Aorta (tissue), 5 donors: ENCODE measurements at regions not wholly inside any gene's neighbourhood (a gene's known extent, or its start where the extent isn't known, plus 50 kb on each side); places are given as distances from the start of the nearest gene placed in this dataset.

ENCODE experiments used
- ATAC-seq: fragments of 200-7000 bp; cut with Tn5 transposase; one replicate; pipeline ENCODE4 v1.9.1; 2022; ENCODE audit warnings: moderate library complexity; ENCODE audit not compliant: low FRiP score
- DNase-seq, 2 donors: peaks; one replicate each; pipeline ENCODE4 v3.0.0-alpha.2; 2020
- H3K27ac ChIP-seq, 2 donors: one replicate each; pipeline ENCODE4 v1.5.1; 2013; ENCODE audit warnings: low read length in 2 of 2, mild to moderate bottlenecking in 2 of 2, moderate library complexity in 2 of 2, control low read depth in 1 of 2, inconsistent platforms in 1 of 2, low read depth in 1 of 2
- H3K27me3 ChIP-seq, 2 donors: one replicate each; pipeline ENCODE4 v1.6.1; 2013; ENCODE audit warnings: control low read depth in 1 of 2, low read length in 1 of 2, mild to moderate bottlenecking in 1 of 2, moderate library complexity in 1 of 2; ENCODE audit not compliant: insufficient read depth in 2 of 2, control insufficient read depth in 1 of 2
- H3K36me3 ChIP-seq, 2 donors: one replicate each; pipeline ENCODE4 v1.6.1; 2013; ENCODE audit warnings: control low read depth in 1 of 2, low read length in 1 of 2, mild to moderate bottlenecking in 1 of 2; ENCODE audit not compliant: insufficient read depth in 2 of 2, control insufficient read depth in 1 of 2
- H3K4me1 ChIP-seq, 2 donors: one replicate each; pipeline ENCODE4 v1.6.1; 2013; ENCODE audit warnings: low read length in 2 of 2, control low read depth in 1 of 2, mild to moderate bottlenecking in 1 of 2, moderate library complexity in 1 of 2; ENCODE audit not compliant: insufficient read depth in 2 of 2, control insufficient read depth in 1 of 2
- H3K4me3 ChIP-seq, 2 donors: one replicate each; pipeline ENCODE4 v1.5.1; 2013; ENCODE audit warnings: low read length in 2 of 2, control low read depth in 1 of 2, mild to moderate bottlenecking in 1 of 2
- H3K9me3 ChIP-seq: one replicate; pipeline ENCODE4 v1.6.1; 2013; ENCODE audit warnings: mild to moderate bottlenecking, low read length; ENCODE audit not compliant: control insufficient read depth
- WGBS, 2 donors: extraction: QIAGEN DNeasy Blood & Tissue Kit; methylation state at CpG; one replicate each; pipeline ENCODE4 v1.1.7; 2013; 5-methylcytosine and 5-hydroxymethylcytosine counted together
- intact Hi-C, 2 donors: fragments of 100-400 bp; cut with DNase I; formaldehyde crosslinking; loops; one replicate each; pipeline versions ENCODE4 v1.14.2 to v1.15.0; 2022
- donor health status: healthy with polysubstance abuse.
- donor health status: Bipolar disorder and iron deficiency.
- donor health status: DM: no; HTN: no; CAD: no.
- donor health status: DM: no; HTN: no; CAD: no.
- donor health status: DM: yes; HTN: yes; CAD: no.

GRCh38 chr16:5378531-5378930 is 280.9 kb upstream of the EEF2KMT start:
- no peaks in the 10 kb centered on the region for H3K4me1 ChIP-seq
- DNase-seq (no peak), ATAC-seq (no peak)
- H3K9me3 ChIP-seq, result no peaks in the 10 kb centered on the region
- no peak overlapping the region for H3K27ac ChIP-seq
- no peak overlapping the region for H3K4me3 ChIP-seq
- intact Hi-C loops, result no loop called here
- no peaks in the 10 kb centered on the region for H3K27me3 ChIP-seq
- H3K36me3 ChIP-seq, result no peaks in the 10 kb centered on the region
- WGBS, 2 donors, result 77 to 80% methylated on average over 4 of the region's 4 CpGs

DNA sequence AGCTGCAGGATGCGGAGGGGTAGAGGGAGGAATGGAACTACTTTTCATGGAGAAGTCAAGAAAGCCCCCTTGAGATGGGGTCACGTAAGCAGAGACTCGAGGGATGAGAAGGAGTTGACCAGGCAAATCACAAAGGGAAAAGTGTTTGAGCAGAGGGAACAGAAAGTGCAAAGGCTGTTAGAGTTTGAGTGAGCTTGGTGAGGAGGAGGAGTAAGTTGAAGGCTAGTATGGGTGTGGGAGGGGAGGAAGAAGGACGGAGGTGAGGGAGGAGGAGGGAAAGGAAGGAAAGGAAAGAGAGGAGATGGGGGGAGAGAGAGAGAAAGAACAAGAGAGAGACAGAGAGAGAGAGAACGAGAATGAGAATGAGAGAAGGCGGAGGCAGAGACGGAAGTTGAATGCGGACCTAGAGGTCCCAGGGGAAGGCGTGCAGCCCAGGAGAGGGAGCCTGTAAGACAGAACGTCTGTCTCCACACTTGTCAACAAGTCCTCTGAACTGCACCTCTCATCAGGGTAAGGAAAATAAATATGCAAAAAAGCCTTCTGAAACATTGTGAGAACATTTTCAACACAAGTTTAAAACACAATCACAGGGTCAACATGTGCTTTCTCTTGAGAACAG is 279.8 kb upstream of the EEF2KMT start:
- WGBS, 2 donors, result 33 to 36% methylated on average over 10 of the region's 10 CpGs
- ATAC-seq (no peak), DNase-seq (no peak)
- Histone ChIP-seq H3K4me1 (no peaks in the 10 kb centered on the region), H3K9me3 (no peaks in the 10 kb centered on the region), H3K27me3 (no peaks in the 10 kb centered on the region), H3K36me3 (no peaks in the 10 kb centered on the region), H3K27ac (no peak overlapping the region), H3K4me3 (no peak overlapping the region)
- intact Hi-C loops, result no loop called here

- H3K4me1 ChIP-seq, result no peaks in the 10 kb centered on the region
- H3K9me3 ChIP-seq, result no peaks in the 10 kb centered on the region
- no peak overlapping the region for H3K27ac ChIP-seq
- DNase-seq (no peak), ATAC-seq (no peak)
- intact Hi-C loops, result no loop called here
- no peaks in the 10 kb centered on the region for H3K27me3 ChIP-seq
- no peak overlapping the region for H3K4me3 ChIP-seq
- 72 to 75% methylated on average over 4 of the region's 4 CpGs for WGBS, 2 donors
- H3K36me3 ChIP-seq, result no peaks in the 10 kb centered on the region
These were observed 276.6 kb upstream of the EEF2KMT start for GRCh38 chr16:5374184-5374583.

DNA sequence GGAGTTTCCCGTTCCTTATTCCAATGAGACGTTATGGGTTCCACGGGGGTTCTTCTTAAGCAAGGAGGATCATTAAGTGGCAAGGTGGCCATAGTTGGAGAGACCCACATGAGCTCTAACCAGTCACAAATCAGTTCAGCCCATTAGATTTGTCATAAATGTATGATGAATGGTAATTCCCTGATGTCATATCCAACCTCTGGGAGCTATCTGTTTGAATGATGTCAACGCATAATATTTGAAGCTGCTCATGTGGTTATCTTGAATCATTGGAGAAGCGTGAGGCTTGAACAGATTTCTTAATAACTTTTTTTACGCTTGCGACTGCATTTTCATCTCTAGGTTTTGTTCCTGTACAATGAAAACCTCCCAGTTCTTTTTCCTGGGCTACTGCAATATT is 270.4 kb upstream of the EEF2KMT start:
- H3K4me3 ChIP-seq, result no peak overlapping the region
- DNase-seq, result no peak
- peaks cover 1% of the 10 kb centered on the region for H3K9me3 ChIP-seq
- H3K27me3 ChIP-seq, result no peaks in the 10 kb centered on the region
- H3K27ac ChIP-seq, result no peak overlapping the region
- 68 to 75% methylated on average over 7 of the region's 7 CpGs for WGBS, 2 donors
- no peaks in the 10 kb centered on the region for H3K4me1 ChIP-seq
- H3K36me3 ChIP-seq, result no peaks in the 10 kb centered on the region
- ATAC-seq, result no peak
- intact Hi-C loops, result no loop called here

- no peak overlapping the region for H3K27ac ChIP-seq
- H3K4me3 ChIP-seq, result no peak overlapping the region
- H3K4me1 ChIP-seq, result no peaks in the 10 kb centered on the region
- H3K27me3 ChIP-seq, result no peaks in the 10 kb centered on the region
- ATAC-seq, result no peak
- no peaks in the 10 kb centered on the region for H3K36me3 ChIP-seq
- intact Hi-C loops, result no loop called here
- 57 to 66% methylated on average over 4 of the region's 4 CpGs for WGBS, 2 donors
- H3K9me3 ChIP-seq, result peaks cover 1% of the 10 kb centered on the region
- no peak for DNase-seq
These were observed 268.5 kb upstream of the EEF2KMT start for GRCh38 chr16:5366126-5366525.

GRCh38 chr16:5364186-5364585 is 266.6 kb upstream of the EEF2KMT start:
- no peaks in the 10 kb centered on the region for H3K36me3 ChIP-seq
- peaks cover 1% of the 10 kb centered on the region for H3K9me3 ChIP-seq
- no peak overlapping the region for H3K4me3 ChIP-seq
- no peak for ATAC-seq
- no peaks in the 10 kb centered on the region for H3K27me3 ChIP-seq
- intact Hi-C loops, result no loop called here
- WGBS, 2 donors, result 20 to 22% methylated on average over 5 of the region's 5 CpGs
- no peaks in the 10 kb centered on the region for H3K4me1 ChIP-seq
- no peak for DNase-seq
- no peak overlapping the region for H3K27ac ChIP-seq

DNA sequence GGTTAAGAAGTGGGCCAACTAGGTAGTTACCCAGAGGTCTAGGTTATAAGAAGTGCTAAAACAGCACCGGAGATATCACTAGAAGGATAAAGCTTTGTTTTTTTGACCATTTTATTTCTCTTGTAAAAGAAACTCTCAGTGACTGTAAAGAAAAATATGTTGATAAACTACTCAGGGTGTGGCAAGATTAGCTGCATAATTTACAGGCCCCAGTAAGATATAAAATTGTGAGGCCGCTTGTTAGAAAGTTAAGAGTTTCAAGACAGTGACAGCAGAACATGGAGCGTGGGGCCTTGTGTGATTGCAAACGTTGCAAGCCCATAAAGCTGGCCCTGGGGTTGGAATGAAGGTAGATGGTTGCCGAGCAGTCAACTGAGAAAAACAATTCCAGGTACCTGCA is 263.7 kb upstream of the EEF2KMT start:
- Histone ChIP-seq H3K27ac (no peak overlapping the region), H3K9me3 (peaks cover 1% of the 10 kb centered on the region), H3K4me3 (no peak overlapping the region), H3K27me3 (no peaks in the 10 kb centered on the region), H3K4me1 (no peaks in the 10 kb centered on the region), H3K36me3 (no peaks in the 10 kb centered on the region)
- ATAC-seq, result no peak
- DNase-seq, result no peak
- intact Hi-C loops, result no loop called here
- 68 to 81% methylated on average over 5 of the region's 5 CpGs for WGBS, 2 donors

GRCh38 chr16:5354645-5355044 is 257.1 kb upstream of the EEF2KMT start:
- no peak overlapping the region for H3K4me3 ChIP-seq
- DNase-seq (no peak), ATAC-seq (no peak)
- intact Hi-C loops, result no loop called here
- no peaks in the 10 kb centered on the region for H3K4me1 ChIP-seq
- 58 to 65% methylated on average over 5 of the region's 5 CpGs for WGBS, 2 donors
- H3K9me3 ChIP-seq, result peaks cover 1% of the 10 kb centered on the region
- no peak overlapping the region for H3K27ac ChIP-seq
- H3K36me3 ChIP-seq, result no peaks in the 10 kb centered on the region
- no peaks in the 10 kb centered on the region for H3K27me3 ChIP-seq

- H3K36me3 ChIP-seq, result no peaks in the 10 kb centered on the region
- H3K4me1 ChIP-seq, result no peaks in the 10 kb centered on the region
- H3K27ac ChIP-seq, result no peak overlapping the region
- peaks cover 3% of the 10 kb centered on the region for H3K9me3 ChIP-seq
- 29 to 44% methylated on average over 11 of the region's 11 CpGs for WGBS, 2 donors
- H3K27me3 ChIP-seq, result no peaks in the 10 kb centered on the region
- intact Hi-C loops, result no loop called here
- H3K4me3 ChIP-seq, result no peak overlapping the region
- DNase-seq, result no peak
- ATAC-seq, result no peak
These were observed 252.3 kb upstream of the EEF2KMT start for GRCh38 chr16:5349670-5350517.
